ENCODE measurements at regions not wholly inside any gene's neighbourhood (a gene's known extent, or its start where the extent isn't known, plus 50 kb on each side); places are given as distances from the start of the nearest gene placed in this dataset.

DNA sequence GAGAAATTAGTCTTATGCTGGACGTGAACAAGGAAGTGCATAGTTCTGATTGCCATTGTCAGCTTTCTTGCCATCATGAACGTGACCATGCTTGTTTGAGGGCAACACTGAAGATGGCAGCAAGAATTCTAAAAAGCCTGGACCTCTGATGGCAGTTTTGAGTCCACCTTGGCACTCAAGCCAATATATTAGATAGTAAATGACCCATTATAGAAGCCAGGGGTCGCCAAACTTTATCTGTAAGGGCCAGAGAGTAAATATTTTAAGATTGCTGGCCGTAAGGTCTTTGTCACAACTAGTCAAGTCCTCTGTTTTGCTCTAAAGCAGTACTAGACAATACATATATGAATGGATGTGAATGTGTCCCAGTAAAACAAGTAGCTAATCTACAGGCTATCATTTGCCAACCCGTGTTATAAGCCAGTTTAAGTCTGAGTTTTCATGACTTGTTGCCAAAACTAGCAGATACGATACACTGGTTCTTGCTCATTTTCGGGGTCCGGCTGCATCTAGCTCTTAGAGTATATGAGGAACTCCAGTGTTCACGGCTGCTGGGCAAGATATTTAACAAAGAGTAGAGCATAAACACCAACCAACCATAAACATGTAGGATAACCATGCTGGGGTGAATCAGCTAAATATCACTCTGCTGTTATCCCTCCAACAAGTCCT is 73.1 kb upstream of the PELI1 start:
- TF ChIP-seq POLR2AphosphoS5 (IDR thresholded peaks at IDR 0.05) (no peak), EP300 (IDR thresholded peaks at IDR 0.05) (no peak), POLR2A (IDR thresholded peaks at IDR 0.05) (no peak)
- TF ChIP-seq, protein P1, sequence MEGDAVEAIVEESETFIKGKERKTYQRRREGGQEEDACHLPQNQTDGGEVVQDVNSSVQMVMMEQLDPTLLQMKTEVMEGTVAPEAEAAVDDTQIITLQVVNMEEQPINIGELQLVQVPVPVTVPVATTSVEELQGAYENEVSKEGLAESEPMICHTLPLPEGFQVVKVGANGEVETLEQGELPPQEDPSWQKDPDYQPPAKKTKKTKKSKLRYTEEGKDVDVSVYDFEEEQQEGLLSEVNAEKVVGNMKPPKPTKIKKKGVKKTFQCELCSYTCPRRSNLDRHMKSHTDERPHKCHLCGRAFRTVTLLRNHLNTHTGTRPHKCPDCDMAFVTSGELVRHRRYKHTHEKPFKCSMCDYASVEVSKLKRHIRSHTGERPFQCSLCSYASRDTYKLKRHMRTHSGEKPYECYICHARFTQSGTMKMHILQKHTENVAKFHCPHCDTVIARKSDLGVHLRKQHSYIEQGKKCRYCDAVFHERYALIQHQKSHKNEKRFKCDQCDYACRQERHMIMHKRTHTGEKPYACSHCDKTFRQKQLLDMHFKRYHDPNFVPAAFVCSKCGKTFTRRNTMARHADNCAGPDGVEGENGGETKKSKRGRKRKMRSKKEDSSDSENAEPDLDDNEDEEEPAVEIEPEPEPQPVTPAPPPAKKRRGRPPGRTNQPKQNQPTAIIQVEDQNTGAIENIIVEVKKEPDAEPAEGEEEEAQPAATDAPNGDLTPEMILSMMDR (IDR thresholded peaks at IDR 0.05) = no peak

DNA sequence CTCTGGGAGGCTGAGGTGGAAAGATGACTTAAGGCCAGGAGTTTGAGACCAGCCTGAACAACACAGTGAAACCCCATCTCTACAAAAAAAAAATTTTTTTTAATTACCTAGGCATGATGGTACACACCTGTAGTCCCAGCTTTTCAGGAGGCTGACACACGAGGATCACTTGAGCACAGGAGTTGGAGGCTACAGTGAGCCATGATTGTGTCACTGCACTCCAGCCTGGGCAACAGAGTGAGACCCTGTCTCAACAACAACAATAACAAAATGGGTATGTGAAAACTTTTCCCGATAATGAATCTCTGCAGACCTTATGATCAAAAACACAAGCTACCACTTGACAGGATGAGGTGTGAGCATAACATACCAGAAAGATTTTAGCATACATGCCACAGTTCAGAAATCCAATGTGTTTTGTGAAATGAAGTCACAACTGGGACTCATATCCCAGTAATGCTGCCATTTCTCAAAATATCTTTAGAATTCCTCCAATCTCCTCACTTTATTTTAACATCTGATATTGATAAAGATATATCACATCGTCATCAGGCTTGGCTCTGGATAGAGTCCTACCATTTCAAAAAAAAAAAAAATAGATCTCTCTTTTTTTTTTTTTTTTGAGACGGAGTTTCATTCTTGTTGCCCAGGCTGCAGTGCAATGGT is 74.0 kb upstream of the PELI1 start:
- H3K4me3 ChIP-seq = no peak overlapping the region
- 71 to 88% methylated on average over 1 to 4 of the region's 4 CpGs for WGBS, 2 donors (ENCODE audit: low coverage in 1 of 2)
- no peak for TF ChIP-seq EP300 (IDR thresholded peaks at IDR 0.05)
- H3K27me3 ChIP-seq = no peaks in the 10 kb centered on the region
- H3K36me3 ChIP-seq = no peaks in the 10 kb centered on the region
- ATAC-seq = no peak
- no peaks in the 10 kb centered on the region for H3K9me3 ChIP-seq
- no peak overlapping the region for H3K27ac ChIP-seq
- peaks cover 21 to 40% (median 27%) of the 10 kb centered on the region in 3 donors for H3K4me1 ChIP-seq

More for the DNA sequence above, 73.1 kb upstream of the PELI1 start:
- Histone ChIP-seq H3K9me3 (no peaks in the 10 kb centered on the region), H3K36me3 (no peaks in the 10 kb centered on the region), H3K27me3 (no peaks in the 10 kb centered on the region), H3K4me3 (no peak overlapping the region), H3K27ac (no peak overlapping the region), H3K4me1 (peaks cover 15 to 36% (median 22%) of the 10 kb centered on the region in 3 donors)
- 79 to 90% methylated on average over 7 to 8 of the region's 9 CpGs for WGBS, 2 donors (ENCODE audit: low coverage in 1 of 2)
- ATAC-seq = no peak

DNA sequence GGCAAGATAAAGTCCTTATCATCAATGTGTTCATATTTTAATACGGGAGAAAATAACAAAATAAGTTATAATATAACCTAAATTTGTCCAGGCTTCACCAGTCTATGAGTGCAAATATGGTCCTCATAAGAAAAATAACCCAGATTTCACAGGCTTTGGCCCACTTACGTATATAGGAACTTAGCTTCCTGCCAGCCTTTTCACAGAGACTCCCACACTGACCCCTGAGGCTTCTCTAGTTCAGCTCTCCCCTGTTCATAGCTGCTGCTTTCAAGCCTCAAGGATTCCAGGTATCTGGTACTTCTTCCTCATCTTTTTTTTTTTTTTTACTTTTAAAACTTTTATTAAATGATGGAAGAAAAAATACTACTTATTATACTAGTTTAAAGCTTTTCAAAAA is 74.9 kb upstream of the PELI1 start:
- no peaks in the 10 kb centered on the region for H3K36me3 ChIP-seq
- H3K4me3 ChIP-seq = no peak overlapping the region
- WGBS, 2 donors (ENCODE audit: low coverage in 1 of 2) = 38 to 89% methylated on average over 1 to 2 of the region's 2 CpGs
- no peak for ATAC-seq
- TF ChIP-seq, protein P1 (IDR thresholded peaks at IDR 0.05) = no peak
- no peak for TF ChIP-seq POLR2AphosphoS5 (IDR thresholded peaks at IDR 0.05)
- TF ChIP-seq POLR2A (IDR thresholded peaks at IDR 0.05) = no peak
- no peak for TF ChIP-seq EP300 (IDR thresholded peaks at IDR 0.05)
- no peaks in the 10 kb centered on the region for H3K27me3 ChIP-seq
- H3K9me3 ChIP-seq = no peaks in the 10 kb centered on the region
- no peak overlapping the region for H3K27ac ChIP-seq
- H3K4me1 ChIP-seq = peaks cover 16 to 35% (median 22%) of the 10 kb centered on the region in 3 donors

DNA sequence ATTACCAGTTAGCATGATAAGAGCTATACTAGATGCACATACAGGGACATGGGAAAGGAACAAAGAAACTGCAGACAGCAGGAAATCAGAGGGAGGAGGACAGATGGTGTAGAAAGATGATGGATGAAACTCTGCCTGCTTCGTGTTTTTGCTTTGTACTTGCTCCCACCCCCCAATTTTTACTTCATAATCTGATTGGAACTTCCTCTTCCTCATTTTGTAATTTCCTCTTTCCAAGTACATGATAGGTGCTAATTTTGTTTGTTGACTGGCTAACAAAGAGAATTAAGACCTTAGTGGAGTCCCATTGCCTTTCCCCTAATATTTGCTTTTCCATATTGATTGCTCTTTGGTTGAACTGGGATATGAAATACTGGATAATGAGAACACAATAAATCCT is 76.0 kb upstream of the PELI1 start:
- TF ChIP-seq POLR2A (IDR thresholded peaks at IDR 0.05) (no peak), POLR2AphosphoS5 (IDR thresholded peaks at IDR 0.05) (no peak)
- TF ChIP-seq, protein P1 (IDR thresholded peaks at IDR 0.05) = no peak

DNA sequence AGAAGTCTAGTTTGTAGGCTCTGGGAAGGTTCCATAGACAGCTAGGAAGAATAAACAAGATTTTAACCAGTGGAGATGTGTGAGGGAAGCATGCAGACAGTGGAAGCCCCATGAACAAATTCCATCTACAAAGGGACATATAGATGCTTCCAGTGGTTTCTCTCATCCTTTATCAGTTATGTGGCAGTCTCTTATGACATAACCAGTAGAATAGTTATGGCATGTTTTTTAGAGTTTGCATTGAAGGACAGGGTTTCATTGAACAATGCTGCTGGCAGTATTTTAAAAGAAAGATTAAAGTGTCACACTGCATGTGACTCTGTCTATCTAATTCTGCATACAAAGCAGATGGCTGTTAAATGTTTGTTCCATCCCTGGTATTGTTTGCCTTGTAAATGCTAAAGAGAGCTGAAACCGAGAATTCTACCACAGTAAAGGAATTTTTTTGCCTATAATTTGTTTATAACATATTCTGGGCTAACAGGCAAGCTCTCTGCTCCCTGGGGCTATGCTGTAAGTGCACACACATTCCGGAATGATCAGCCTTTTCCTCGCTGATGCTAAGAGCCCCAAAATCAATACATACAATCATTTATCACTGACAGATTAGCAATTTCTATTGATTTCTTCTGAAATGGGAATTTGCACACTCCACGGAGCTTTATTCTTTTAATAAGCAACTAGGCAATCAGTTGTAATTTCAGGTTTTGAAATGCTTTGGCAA is 76.8 kb upstream of the PELI1 start:
- Histone ChIP-seq H3K9me3 (no peaks in the 10 kb centered on the region), H3K4me3 (no peak overlapping the region), H3K27me3 (no peaks in the 10 kb centered on the region), H3K36me3 (no peaks in the 10 kb centered on the region), H3K27ac (no peak overlapping the region), H3K4me1 (peaks cover 10 to 27% (median 15%) of the 10 kb centered on the region in 3 donors)
- no peak for ATAC-seq
- WGBS, 2 donors (ENCODE audit: low coverage in 1 of 2) = 59 to 74% methylated on average over 4 of the region's 4 CpGs
- TF ChIP-seq, protein P1 (IDR thresholded peaks at IDR 0.05) = no peak
- no peak for TF ChIP-seq POLR2AphosphoS5 (IDR thresholded peaks at IDR 0.05)
- no peak for TF ChIP-seq POLR2A (IDR thresholded peaks at IDR 0.05)
- TF ChIP-seq EP300 (IDR thresholded peaks at IDR 0.05) = no peak

More for the DNA sequence above, 76.0 kb upstream of the PELI1 start:
- peaks cover 10 to 27% (median 15%) of the 10 kb centered on the region in 3 donors for H3K4me1 ChIP-seq
- no peaks in the 10 kb centered on the region for H3K9me3 ChIP-seq
- no peak overlapping the region for H3K27ac ChIP-seq
- H3K36me3 ChIP-seq = no peaks in the 10 kb centered on the region
- 56 to 77% methylated on average over 1 of the region's 1 CpG for WGBS, 2 donors (ENCODE audit: low coverage in 1 of 2)
- no peaks in the 10 kb centered on the region for H3K27me3 ChIP-seq
- no peak for ATAC-seq
- H3K4me3 ChIP-seq = no peak overlapping the region

Data from gastroesophageal sphincter (tissue), 4 donors.